ENCODE measurements at regions not wholly inside any gene's neighbourhood (a gene's known extent, or its start where the extent isn't known, plus 50 kb on each side); places are given as distances from the start of the nearest gene placed in this dataset.

GRCh38 chr3:90136456-90137191, 1029.2 kb downstream of the EPHA3 start:
- FAIRE-seq (no peak), DNase-seq (ENCODE audit: low spot score) (no peak), ATAC-seq (no peak)
- Histone ChIP-seq H3K27ac (ENCODE audit: extremely low read length, insufficient read depth, low read length) (no peak overlapping the region), H3K4me2 (ENCODE audit: low read depth, low read length) (no peak overlapping the region), H3K27me3 (ENCODE audit: control insufficient read depth in 1 of 2, insufficient read depth in 2 of 2, low read length in 2 of 2) (no peaks in the 10 kb centered on the region), H3K79me2 (ENCODE audit: insufficient read depth, low read length) (no peaks in the 10 kb centered on the region), H3K4me1 (ENCODE audit: insufficient read depth, low read length) (no peaks in the 10 kb centered on the region), H3K9ac (ENCODE audit: insufficient read depth, low read depth, low read length) (no peak overlapping the region), H2AFZ (ENCODE audit: low read length) (no peak overlapping the region), H3K4me3 (replicated peaks in 1 of 3; ENCODE audit: insufficient read depth in 1 of 3, low read depth in 2 of 3, low read length in 3 of 3) (no peak overlapping the region), H4K20me1 (ENCODE audit: insufficient read depth, low read length) (no peaks in the 10 kb centered on the region), H3K9me3 (ENCODE audit: low read length) (no peaks in the 10 kb centered on the region; the same call in 1 of the 2 replicates), H3K36me3 (replicated peaks in 1 of 2; ENCODE audit: control insufficient read depth in 1 of 2, insufficient read depth in 2 of 2, low read length in 2 of 2) (no peaks in the 10 kb centered on the region)
- ChIA-PET CTCF (ENCODE audit: low intra/inter-chr PET ratio, low total read pairs) (no interaction called here), POLR2A (no interaction called here)
- in situ Hi-C loops (cut with HindIII; ENCODE audit: extremely low pct_ligation_motif_present, low pct_unique_long_range_greater_than_20kb): no loop called here
- no TSS peak for BruUV-seq (replicated peaks)
- TF ChIP-seq NR3C1 (CRISPR knock-in tag; IDR thresholded peaks at IDR 0.05) (no peak), NCOA5 (CRISPR knock-in tag; IDR thresholded peaks at IDR 0.05) (no peak), MAFF (IDR thresholded peaks at IDR 0.05; ENCODE audit: low read depth, low read length) (no peak), TCF12 (IDR thresholded peaks at IDR 0.05) (no peak), TCF12 (CRISPR knock-in tag; IDR thresholded peaks at IDR 0.05) (no peak), DR1 (CRISPR knock-in tag; IDR thresholded peaks at IDR 0.05) (no peak), NKX3-1 (CRISPR knock-in tag; IDR thresholded peaks at IDR 0.05) (no peak), SETDB1 (CRISPR knock-in tag; IDR thresholded peaks at IDR 0.05; ENCODE audit: borderline replicate concordance) (no peak), MED8 (CRISPR knock-in tag; IDR thresholded peaks at IDR 0.05; ENCODE audit: insufficient replicate concordance) (no peak), ARID2 (CRISPR knock-in tag; IDR thresholded peaks at IDR 0.05; ENCODE audit: borderline replicate concordance) (no peak), HNF1A (IDR thresholded peaks at IDR 0.05; ENCODE audit: low read depth) (no peak), HNF1A (CRISPR knock-in tag; IDR thresholded peaks at IDR 0.05; ENCODE audit: borderline replicate concordance) (no peak), WIZ (CRISPR knock-in tag; IDR thresholded peaks at IDR 0.05) (no peak), NFATC3 (CRISPR knock-in tag; IDR thresholded peaks at IDR 0.05) (no peak)
- intact Hi-C loops (cut with micrococcal nuclease; ENCODE audit: unreplicated experiment): no loop called here

Data from HepG2 (cell line).